ENCODE measurements at regions not wholly inside any gene's neighbourhood (a gene's known extent, or its start where the extent isn't known, plus 50 kb on each side); places are given as distances from the start of the nearest gene placed in this dataset.

- Mint-ChIP-seq H3K9me3 (peaks cover 3 to 7% of the 10 kb centered on the region in 2 donors), H3K27ac (no peak overlapping the region), H3K4me3 (no peak overlapping the region), H3K36me3 (ENCODE audit: insufficient read depth in 2 of 2) (peaks cover 0 to 2% of the 10 kb centered on the region in 2 donors), H3K27me3 (ENCODE audit: low read depth) (no peaks in the 10 kb centered on the region), H3K4me1 (ENCODE audit: low read depth) (no peaks in the 10 kb centered on the region)
- DNase-seq (no peak), ATAC-seq (replicated peaks in 1 of 2) (no peak)
Observed at GRCh38 chr20:23270382-23270911, 80.1 kb upstream of the NXT1 start.

- no peaks in the 10 kb centered on the region for H3K27me3 Mint-ChIP-seq (ENCODE audit: low read depth)
- no peaks in the 10 kb centered on the region for H3K4me1 Mint-ChIP-seq (ENCODE audit: low read depth)
Observed at GRCh38 chr20:23269954-23270353, 80.6 kb upstream of the NXT1 start.

GRCh38 chr20:23268792-23269354 is 81.7 kb upstream of the NXT1 start:
- Mint-ChIP-seq H3K36me3 (ENCODE audit: insufficient read depth in 2 of 2) (peaks cover 0 to 2% of the 10 kb centered on the region in 2 donors), H3K4me3 (no peak overlapping the region), H3K27me3 (ENCODE audit: low read depth) (no peaks in the 10 kb centered on the region), H3K9me3 (peaks cover 4 to 7% of the 10 kb centered on the region in 2 donors), H3K27ac (no peak overlapping the region), H3K4me1 (ENCODE audit: low read depth) (no peaks in the 10 kb centered on the region)
- DNase-seq (no peak), ATAC-seq (replicated peaks in 1 of 2) (no peak)

More at GRCh38 chr20:23269954-23270353, 80.6 kb upstream of the NXT1 start:
- Mint-ChIP-seq H3K27ac (no peak overlapping the region), H3K36me3 (ENCODE audit: insufficient read depth in 2 of 2) (peaks cover 0 to 2% of the 10 kb centered on the region in 2 donors), H3K4me3 (no peak overlapping the region), H3K9me3 (peaks cover 3 to 7% of the 10 kb centered on the region in 2 donors)
- DNase-seq (no peak), ATAC-seq (replicated peaks in 1 of 2) (no peak)

- Mint-ChIP-seq H3K27ac (no peak overlapping the region), H3K4me1 (ENCODE audit: low read depth) (no peaks in the 10 kb centered on the region), H3K9me3 (peaks cover 9% of the 10 kb centered on the region in 2 donors), H3K4me3 (no peak overlapping the region), H3K27me3 (ENCODE audit: low read depth) (no peaks in the 10 kb centered on the region), H3K36me3 (ENCODE audit: insufficient read depth in 2 of 2) (peaks cover 0 to 2% of the 10 kb centered on the region in 2 donors)
- no peak for DNase-seq
- ATAC-seq (replicated peaks in 1 of 2) = no peak
Observed at GRCh38 chr20:23267909-23268308, 82.7 kb upstream of the NXT1 start.

- no peak for ATAC-seq (replicated peaks in 1 of 2)
- H3K9me3 Mint-ChIP-seq = peaks cover 9% of the 10 kb centered on the region in 2 donors
Observed at GRCh38 chr20:23266530-23267398, 83.8 kb upstream of the NXT1 start.

GRCh38 chr20:23265226-23265625 is 85.4 kb upstream of the NXT1 start:
- ATAC-seq (replicated peaks in 1 of 2) (no peak), DNase-seq (no peak)
- no peaks in the 10 kb centered on the region for H3K4me1 Mint-ChIP-seq (ENCODE audit: low read depth)
- peaks cover 0 to 2% of the 10 kb centered on the region in 2 donors for H3K36me3 Mint-ChIP-seq (ENCODE audit: insufficient read depth in 2 of 2)
- H3K27me3 Mint-ChIP-seq (ENCODE audit: low read depth) = no peaks in the 10 kb centered on the region
- H3K4me3 Mint-ChIP-seq = no peak overlapping the region
- no peak overlapping the region for H3K27ac Mint-ChIP-seq
- peaks cover 9% of the 10 kb centered on the region in 2 donors for H3K9me3 Mint-ChIP-seq

More at GRCh38 chr20:23266530-23267398, 83.8 kb upstream of the NXT1 start:
- no peak overlapping the region for H3K27ac Mint-ChIP-seq
- no peak overlapping the region for H3K4me3 Mint-ChIP-seq
- no peaks in the 10 kb centered on the region for H3K4me1 Mint-ChIP-seq (ENCODE audit: low read depth)
- peaks cover 0 to 2% of the 10 kb centered on the region in 2 donors for H3K36me3 Mint-ChIP-seq (ENCODE audit: insufficient read depth in 2 of 2)
- H3K27me3 Mint-ChIP-seq (ENCODE audit: low read depth) = no peaks in the 10 kb centered on the region
- DNase-seq = no peak

- H3K4me3 Mint-ChIP-seq = no peak overlapping the region
- H3K9me3 Mint-ChIP-seq = peaks cover 9% of the 10 kb centered on the region in 2 donors
- DNase-seq (no peak), ATAC-seq (replicated peaks in 1 of 2) (no peak)
- no peak overlapping the region for H3K27ac Mint-ChIP-seq
- peaks cover 0 to 2% of the 10 kb centered on the region in 2 donors for H3K36me3 Mint-ChIP-seq (ENCODE audit: insufficient read depth in 2 of 2)
- H3K4me1 Mint-ChIP-seq (ENCODE audit: low read depth) = no peaks in the 10 kb centered on the region
- H3K27me3 Mint-ChIP-seq (ENCODE audit: low read depth) = no peaks in the 10 kb centered on the region
Observed at GRCh38 chr20:23264545-23264944, 86.0 kb upstream of the NXT1 start.

- H3K27me3 Mint-ChIP-seq (ENCODE audit: low read depth) = no peaks in the 10 kb centered on the region
- H3K36me3 Mint-ChIP-seq (ENCODE audit: insufficient read depth in 2 of 2) = no peaks in the 10 kb centered on the region
- no peak overlapping the region for H3K4me3 Mint-ChIP-seq
- DNase-seq (no peak), ATAC-seq (replicated peaks in 1 of 2) (no peak)
- H3K27ac Mint-ChIP-seq = no peak overlapping the region
- H3K9me3 Mint-ChIP-seq = peaks cover 3 to 5% of the 10 kb centered on the region in 2 donors
- no peaks in the 10 kb centered on the region for H3K4me1 Mint-ChIP-seq (ENCODE audit: low read depth)
Observed at GRCh38 chr20:23260181-23260840, 90.3 kb upstream of the NXT1 start.

GRCh38 chr20:23258747-23259121 is 91.9 kb upstream of the NXT1 start:
- no peaks in the 10 kb centered on the region for H3K27me3 Mint-ChIP-seq (ENCODE audit: low read depth)
- H3K36me3 Mint-ChIP-seq (ENCODE audit: insufficient read depth in 2 of 2) = no peaks in the 10 kb centered on the region
- DNase-seq (no peak), ATAC-seq (replicated peaks in 1 of 2) (no peak)
- peaks cover 3 to 4% of the 10 kb centered on the region in 2 donors for H3K9me3 Mint-ChIP-seq
- no peaks in the 10 kb centered on the region for H3K4me1 Mint-ChIP-seq (ENCODE audit: low read depth)
- no peak overlapping the region for H3K4me3 Mint-ChIP-seq
- H3K27ac Mint-ChIP-seq = no peak overlapping the region

- Mint-ChIP-seq H3K27ac (no peak overlapping the region), H3K27me3 (ENCODE audit: low read depth) (no peaks in the 10 kb centered on the region), H3K9me3 (no peaks in the 10 kb centered on the region), H3K4me1 (ENCODE audit: low read depth) (no peaks in the 10 kb centered on the region), H3K36me3 (ENCODE audit: insufficient read depth in 2 of 2) (no peaks in the 10 kb centered on the region), H3K4me3 (no peak overlapping the region)
- DNase-seq (no peak), ATAC-seq (replicated peaks in 1 of 2) (no peak)
Observed at GRCh38 chr20:23257848-23258746, 92.5 kb upstream of the NXT1 start.

- no peaks in the 10 kb centered on the region for H3K27me3 Mint-ChIP-seq (ENCODE audit: low read depth)
- ATAC-seq (replicated peaks in 1 of 2) = no peak
Observed at GRCh38 chr20:23257106-23257761, 93.4 kb upstream of the NXT1 start.

More at GRCh38 chr20:23257106-23257761, 93.4 kb upstream of the NXT1 start:
- no peaks in the 10 kb centered on the region for H3K4me1 Mint-ChIP-seq (ENCODE audit: low read depth)
- H3K36me3 Mint-ChIP-seq (ENCODE audit: insufficient read depth in 2 of 2) = no peaks in the 10 kb centered on the region
- no peak overlapping the region for H3K4me3 Mint-ChIP-seq
- H3K27ac Mint-ChIP-seq = no peak overlapping the region
- H3K9me3 Mint-ChIP-seq = no peaks in the 10 kb centered on the region
- DNase-seq = no peak
